ENCODE measurements at regions not wholly inside any gene's neighbourhood (a gene's known extent, or its start where the extent isn't known, plus 50 kb on each side); places are given as distances from the start of the nearest gene placed in this dataset.
"Not testable (repeated sequence)": the region's sequence is repeated elsewhere in the genome, so short reads cannot be mapped to it uniquely, and the experiment has no call there.

DNA sequence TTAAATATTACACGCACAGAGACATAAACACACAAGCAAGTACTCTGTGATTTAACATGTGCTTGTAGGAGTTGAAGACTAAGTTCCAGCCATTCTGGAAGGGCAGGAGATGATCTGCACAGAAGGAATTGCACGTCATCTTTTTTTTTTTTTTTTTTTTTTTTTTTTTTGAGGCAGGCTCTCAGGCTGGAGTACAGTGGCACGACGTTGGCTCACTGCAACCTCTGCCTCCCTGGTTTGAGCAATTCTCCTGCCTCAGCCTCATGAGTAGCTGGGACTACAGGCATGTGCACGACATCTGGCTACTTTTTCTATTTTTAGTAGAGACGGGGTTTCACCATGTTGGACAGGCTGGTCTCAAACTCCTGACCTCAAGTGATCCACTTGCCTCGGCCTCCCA, 63.2 kb upstream of the MID1 start:
- H4K20me1 ChIP-seq (ENCODE audit: insufficient read depth, low read length); DNase-seq; H2AK5ac ChIP-seq (ENCODE audit: low read depth, low read length); H2AK9ac ChIP-seq (replicated peaks; ENCODE audit: low read depth, low read length, poor library complexity); H3K9ac ChIP-seq (ENCODE audit: low read depth, low read length); H3K18ac ChIP-seq (ENCODE audit: low read depth, low read length); H3K4me3 ChIP-seq (ENCODE audit: insufficient read depth, low read depth, low read length); H3K36me3 ChIP-seq (ENCODE audit: control insufficient read depth, insufficient read depth, low read length); H2BK20ac ChIP-seq (ENCODE audit: low read depth, low read length); intact Hi-C loops (cut with micrococcal nuclease); H2BK5ac ChIP-seq (ENCODE audit: low read depth, low read length, poor library complexity, severe bottlenecking); H3K4me2 ChIP-seq (ENCODE audit: low read depth, low read length); BruUV-seq (replicated peaks); ATAC-seq (ENCODE audit: low read depth); H3K14ac ChIP-seq (replicated peaks; ENCODE audit: low read depth, low read length); H4K8ac ChIP-seq (ENCODE audit: low read depth in 2 of 2, low read length in 2 of 2); H2BK15ac ChIP-seq (ENCODE audit: low read depth, low read length); CTCF ChIA-PET; H2AFZ ChIP-seq (replicated peaks; ENCODE audit: low read length, poor library complexity); dilution Hi-C loops (cut with HindIII; ENCODE audit: low sequenced_read_pairs, unreplicated experiment); H2BK120ac ChIP-seq (ENCODE audit: low read depth, low read length); H3K27me3 ChIP-seq (ENCODE audit: control insufficient read depth, insufficient read depth, low read length); H3K4ac ChIP-seq (ENCODE audit: low read depth, low read length); H3K9me3 ChIP-seq (ENCODE audit: control insufficient read depth, insufficient read depth, low read length); H4K5ac ChIP-seq (ENCODE audit: low read depth, low read length); H3K9me1 ChIP-seq (ENCODE audit: insufficient read depth, low read length); H3K4me1 ChIP-seq (ENCODE audit: control insufficient read depth, insufficient read depth, low read length); H3K23ac ChIP-seq (ENCODE audit: low read depth, low read length); H4K91ac ChIP-seq (ENCODE audit: insufficient read depth, low read depth, low read length); H3K56ac ChIP-seq (ENCODE audit: extremely low read depth, insufficient read depth, low read length); POLR2A ChIA-PET (ENCODE audit: unreplicated experiment); H3K79me1 ChIP-seq (ENCODE audit: low read depth in 1 of 2, low read length in 2 of 2); in situ Hi-C loops (cut with MboI; ENCODE audit: low sequenced_read_pairs); H3K27ac ChIP-seq (ENCODE audit: insufficient read depth, low read length): not testable (repeated sequence)
- 67% methylated on average over 2 of the region's 7 CpGs; no CpG with 5 or more reads in 1 of the 2 experiments for WGBS, 2 experiments (ENCODE audit: extremely low coverage in 2 of 2, insufficient read length in 1 of 2)
